GM18507 (cell line): ENCODE measurements at regions not wholly inside any gene's neighbourhood (a gene's known extent, or its start where the extent isn't known, plus 50 kb on each side); places are given as distances from the start of the nearest gene placed in this dataset.

Source experiments
- DNase-seq: peaks from one replicate; pipeline ENCODE4 v3.0.0; 2011; ENCODE audit warnings: low read depth; ENCODE audit not compliant: insufficient read length; ENCODE audit errors: extremely low spot score
- FAIRE-seq: peaks from 2 replicates; lab custom pipeline; 2011; peaks lifted over from hg19 to GRCh38; lab: Jason Lieb, UNC

DNA sequence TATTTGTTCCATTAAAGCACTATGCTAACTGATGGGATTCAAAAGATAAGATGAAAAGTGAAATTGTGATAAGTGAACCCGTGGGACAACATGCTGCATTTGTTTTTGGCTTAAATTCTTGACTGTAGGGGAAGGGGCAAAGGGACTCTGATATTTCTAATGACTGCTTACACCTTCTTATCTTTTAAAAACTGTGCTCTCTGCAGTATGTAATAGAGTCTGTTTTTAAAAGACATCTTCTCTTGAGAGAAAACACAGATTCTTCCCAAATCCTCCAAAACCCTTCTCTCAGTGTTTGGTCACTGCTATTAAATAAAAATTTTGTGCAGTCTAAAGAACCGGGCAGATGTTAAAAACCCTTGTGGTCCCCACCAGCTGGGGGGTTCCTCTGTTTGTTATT lies 327.8 kb upstream of the FANCL start:
- no peak for DNase-seq
- FAIRE-seq, result no peak

GRCh38 chr2:58562276-58562675 lies 321.2 kb upstream of the FANCL start:
- DNase-seq (no peak), FAIRE-seq (no peak)

GRCh38 chr2:58560531-58560930 lies 319.4 kb upstream of the FANCL start:
- FAIRE-seq (no peak), DNase-seq (no peak)

DNA sequence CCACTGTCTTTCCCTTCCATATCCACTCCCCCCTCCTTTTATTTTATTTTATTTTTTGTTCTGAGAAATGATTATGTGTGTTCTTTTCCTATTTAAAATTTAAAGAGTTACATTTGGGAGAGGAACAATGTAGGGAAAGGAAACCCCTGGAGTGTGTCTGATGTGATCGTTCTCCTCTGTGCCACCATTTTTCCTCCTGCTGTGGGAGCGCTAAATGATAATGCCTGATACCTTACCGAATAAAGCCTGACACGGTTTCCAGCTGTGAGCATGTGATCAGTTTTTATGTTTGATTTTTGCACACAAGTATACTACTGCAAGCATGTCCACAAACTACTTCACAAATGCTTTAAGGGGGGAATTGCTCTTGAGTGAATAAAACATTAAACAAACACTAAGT lies 317.8 kb upstream of the FANCL start:
- no peak for DNase-seq
- no peak for FAIRE-seq

DNA sequence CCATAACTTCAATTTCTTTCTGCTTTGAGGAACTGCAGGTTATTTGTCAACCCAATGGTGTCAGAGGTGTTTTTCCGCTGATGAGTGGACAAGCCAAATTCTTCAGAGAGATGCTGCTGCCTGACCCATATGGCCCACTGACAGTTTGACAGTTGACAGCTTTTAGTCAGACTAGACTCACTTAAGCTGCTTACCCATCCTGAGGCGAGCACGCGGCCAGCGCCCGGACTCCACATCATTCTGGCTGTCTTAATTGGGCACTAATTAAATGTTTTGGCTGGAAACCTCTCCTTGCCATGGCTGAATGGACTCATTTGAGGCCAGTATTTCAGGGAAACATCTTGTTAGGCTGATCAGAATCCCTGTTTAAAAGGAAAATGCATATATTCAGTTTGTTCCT lies 316.1 kb upstream of the FANCL start:
- FAIRE-seq, result no peak
- DNase-seq, result no peak

- DNase-seq (no peak), FAIRE-seq (no peak)
Observed at GRCh38 chr2:58553937-58554336, 312.8 kb upstream of the FANCL start.

GRCh38 chr2:58553522-58553921 lies 312.4 kb upstream of the FANCL start:
- FAIRE-seq, result no peak
- no peak for DNase-seq

DNA sequence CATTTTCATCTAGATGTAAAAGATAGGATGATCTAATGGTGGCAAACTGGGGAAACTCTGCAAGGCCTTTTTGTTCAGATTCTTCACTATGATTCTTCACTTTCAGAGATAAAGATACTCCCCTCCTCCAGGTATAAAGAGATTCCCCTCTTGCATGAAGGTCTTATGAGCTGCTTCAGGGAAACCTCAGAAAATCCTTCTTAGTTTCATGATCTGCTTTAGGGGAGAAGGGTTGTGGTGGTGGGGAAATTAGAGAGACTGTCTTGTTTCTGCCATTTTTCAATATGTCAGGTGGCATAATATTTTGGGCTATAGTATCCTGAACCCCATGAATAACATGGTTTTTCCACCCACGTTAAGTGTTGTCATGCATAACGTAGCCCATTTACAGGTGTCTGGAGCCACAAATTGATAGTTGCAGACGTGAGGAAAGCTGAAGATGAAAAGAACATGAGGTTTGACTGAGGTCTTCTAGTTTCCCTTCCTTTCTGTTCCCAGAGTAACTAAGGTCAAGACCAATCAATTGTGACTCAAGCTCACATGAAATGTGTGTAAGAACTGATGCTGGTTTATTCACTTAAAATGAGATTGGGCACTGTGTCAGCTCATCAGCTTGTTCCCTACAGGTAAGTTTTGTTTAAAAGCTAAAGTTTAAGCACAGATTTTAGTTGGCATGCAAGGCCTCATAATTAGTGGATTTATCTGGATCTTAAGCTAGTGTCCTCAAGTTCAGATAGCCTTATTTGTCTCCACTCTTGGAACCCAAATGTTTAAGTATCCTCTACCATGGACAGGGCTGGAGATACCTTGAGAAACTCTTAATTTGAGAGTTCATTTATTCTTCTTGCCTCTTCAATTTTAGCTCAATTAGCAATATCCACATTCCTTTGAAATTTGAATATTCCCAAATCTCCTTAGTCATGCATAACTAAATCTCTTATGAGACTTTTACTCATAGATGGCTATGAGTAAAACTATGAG lies 304.5 kb upstream of the FANCL start:
- no peak for FAIRE-seq
- DNase-seq, result no peak

- DNase-seq, result no peak
- FAIRE-seq, result no peak
Observed at GRCh38 chr2:58543442-58543841, 302.3 kb upstream of the FANCL start.

GRCh38 chr2:58541511-58541910 lies 300.4 kb upstream of the FANCL start:
- FAIRE-seq (no peak), DNase-seq (no peak)

DNA sequence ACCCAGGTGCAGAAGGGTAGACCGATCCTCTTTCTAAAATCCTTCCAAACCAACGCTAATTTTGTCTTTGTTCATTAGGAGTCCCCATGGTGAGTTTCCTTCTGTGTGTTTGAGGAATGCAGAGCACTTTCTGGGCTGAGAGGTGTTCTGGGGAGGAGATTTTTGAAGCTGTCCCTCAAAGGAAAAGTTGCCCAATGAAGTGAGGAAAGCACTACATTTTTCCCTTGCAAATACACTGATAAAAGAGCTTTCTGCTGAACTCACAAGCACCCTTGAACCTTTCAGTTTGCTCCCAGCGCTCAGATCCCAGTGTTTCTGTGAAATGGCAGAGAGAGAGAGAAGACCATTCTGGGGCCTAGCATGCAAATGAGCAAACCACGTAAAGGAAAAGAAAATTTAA lies 299.6 kb upstream of the FANCL start:
- FAIRE-seq, result no peak
- no peak for DNase-seq

GRCh38 chr2:58539973-58540372 lies 298.8 kb upstream of the FANCL start:
- FAIRE-seq, result no peak
- DNase-seq, result no peak

- no peak for FAIRE-seq
Observed at GRCh38 chr2:58535990-58536389, 294.9 kb upstream of the FANCL start.

DNA sequence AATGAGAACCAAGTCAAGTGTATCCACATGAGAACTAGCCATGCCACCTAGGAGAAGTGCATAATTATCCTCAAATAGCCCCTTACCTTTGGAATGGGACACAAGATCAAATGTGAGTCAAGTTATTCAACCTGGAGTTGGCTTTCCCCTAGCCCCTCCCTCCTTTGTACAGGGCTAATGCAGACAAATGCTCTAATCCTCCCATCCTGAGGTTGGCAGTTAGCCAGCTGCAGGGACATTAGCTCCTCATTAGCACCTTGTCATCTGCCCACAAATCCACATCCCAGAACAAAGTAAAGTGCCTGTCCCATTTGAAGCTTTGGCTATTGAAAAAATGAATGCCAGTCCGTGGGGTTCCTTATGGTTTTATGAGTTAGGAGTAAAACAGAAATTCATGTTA lies 294.1 kb upstream of the FANCL start:
- DNase-seq (no peak), FAIRE-seq (no peak)

More at GRCh38 chr2:58535990-58536389, 294.9 kb upstream of the FANCL start:
- DNase-seq, result no peak

GRCh38 chr2:58533376-58533775 lies 292.3 kb upstream of the FANCL start:
- DNase-seq (no peak), FAIRE-seq (no peak)

GRCh38 chr2:58532641-58533040 lies 291.5 kb upstream of the FANCL start:
- DNase-seq (no peak), FAIRE-seq (no peak)

GRCh38 chr2:58527647-58528046 lies 286.5 kb upstream of the FANCL start:
- FAIRE-seq (no peak), DNase-seq (no peak)

GRCh38 chr2:58521803-58522554 lies 280.9 kb upstream of the FANCL start:
- no peak for DNase-seq
- FAIRE-seq, result no peak

DNA sequence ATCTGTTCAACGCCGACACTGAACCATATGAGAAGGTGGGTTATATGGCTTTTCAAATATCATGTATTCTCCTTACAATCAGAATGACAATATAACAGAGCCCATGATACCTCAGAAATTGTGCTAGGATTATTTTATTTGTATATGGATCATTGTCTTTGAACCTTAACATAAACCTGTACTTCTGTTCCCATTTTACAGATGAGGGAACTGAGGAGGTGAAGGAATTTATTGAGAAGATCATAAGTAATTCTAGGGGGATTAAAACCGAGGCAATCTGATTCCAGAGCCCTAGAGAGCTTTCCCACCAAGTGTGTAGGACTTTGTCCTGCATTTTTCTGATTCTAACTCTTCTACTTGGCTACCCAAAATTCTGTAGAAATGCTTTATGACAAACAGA lies 279.8 kb upstream of the FANCL start:
- no peak for FAIRE-seq
- no peak for DNase-seq

- DNase-seq (no peak), FAIRE-seq (no peak)
Observed at GRCh38 chr2:58517881-58518280, 276.8 kb upstream of the FANCL start.

DNA sequence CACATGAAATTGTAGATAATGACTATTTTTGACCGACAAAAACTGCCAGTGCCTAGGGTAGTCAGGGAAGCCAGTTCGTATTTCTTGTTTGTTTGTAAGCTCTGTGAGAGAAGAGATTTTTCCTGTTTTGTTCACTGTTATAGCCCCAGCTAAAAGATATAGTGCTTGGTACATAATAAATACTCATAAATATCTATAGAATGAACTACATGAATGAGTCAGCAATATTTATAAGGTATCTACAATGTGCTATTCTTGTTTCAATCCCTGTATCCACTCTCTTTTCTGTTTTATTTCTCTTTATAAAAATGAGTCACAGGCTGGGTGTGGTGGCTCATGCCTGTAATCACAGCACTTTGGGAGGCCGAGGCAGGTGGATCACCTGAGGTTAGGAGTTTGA lies 275.6 kb upstream of the FANCL start:
- no peak for DNase-seq
- no peak for FAIRE-seq
